Sigmoid colon (tissue), 6 donors: ENCODE measurements at regions not wholly inside any gene's neighbourhood (a gene's known extent, or its start where the extent isn't known, plus 50 kb on each side); places are given as distances from the start of the nearest gene placed in this dataset.

ENCODE experiments used
- DNase-seq: peaks from one replicate; pipeline ENCODE4 v3.0.0-alpha.2; 2019
- H3K27ac ChIP-seq, 4 donors: fragments of 200-600 bp; sonication (generic); one replicate each; pipeline ENCODE4 v1.5.1; 2016 to 2019; ENCODE audit warnings: mild to moderate bottlenecking in 1 of 4
- H3K27me3 ChIP-seq, 3 donors: fragments of 200-600 bp; sonication (generic); one replicate each; pipeline ENCODE4 v1.5.1; 2019; ENCODE audit warnings: mild to moderate bottlenecking in 1 of 3
- H3K36me3 ChIP-seq, 4 donors: fragments of 200-600 bp; sonication (generic); one replicate each; pipeline ENCODE4 v1.5.1; 2016 to 2019
- H3K4me1 ChIP-seq, 4 donors: fragments of 200-600 bp; sonication (generic); one replicate each; pipeline ENCODE4 v1.5.1; 2017 to 2019
- H3K4me3 ChIP-seq, 4 donors: fragments of 200-600 bp; sonication (generic); one replicate each; pipeline ENCODE4 v1.5.1; 2017 to 2019; ENCODE audit warnings: mild to moderate bottlenecking in 2 of 4, moderate library complexity in 1 of 4
- H3K9me3 ChIP-seq, 4 donors: fragments of 200-600 bp in 3 of 4; sonication (generic) in 3 of 4; one replicate each; pipeline versions ENCODE4 v1.5.1 to v1.6.1; 2013 to 2019
- CTCF ChIP-seq, 4 experiments: fragments of 450-650 bp in 3 of 4; fragments of 200-600 bp in 1 of 4; IDR thresholded peaks; one replicate each; pipeline ENCODE4 v1.5.1; 2016 to 2019; ENCODE audit warnings: antibody characterized with exemption in 4 of 4, mild to moderate bottlenecking in 3 of 4, moderate library complexity in 2 of 4
- EP300 ChIP-seq, 4 donors: sonication (generic); formaldehyde crosslinking; IDR thresholded peaks; one replicate each; pipeline ENCODE4 v1.6.1; 2017; ENCODE audit warnings: antibody characterized with exemption in 4 of 4
- POLR2A ChIP-seq, 2 donors: fragments of 450-650 bp; IDR thresholded peaks; one replicate each; pipeline ENCODE4 v1.6.1; 2016; ENCODE audit warnings: antibody characterized with exemption in 2 of 2, mild to moderate bottlenecking in 2 of 2, moderate library complexity in 2 of 2
- POLR2AphosphoS5 ChIP-seq, 4 donors: sonication (generic); formaldehyde crosslinking; IDR thresholded peaks; one replicate each; pipeline ENCODE4 v1.6.1; 2017; ENCODE audit warnings: antibody characterized with exemption in 4 of 4
- WGBS, 2 donors: extraction: QIAGEN DNeasy Blood & Tissue Kit; methylation state at CpG; one replicate each; pipeline ENCODE4 v1.1.7; 2013; 5-methylcytosine and 5-hydroxymethylcytosine counted together
- intact Hi-C: fragments of 100-400 bp; cut with DNase I; formaldehyde crosslinking; loops from one replicate; pipeline ENCODE4 v1.15.1; 2023
- donor health status: healthy with polysubstance abuse.
- donor health status: healthy.

DNA sequence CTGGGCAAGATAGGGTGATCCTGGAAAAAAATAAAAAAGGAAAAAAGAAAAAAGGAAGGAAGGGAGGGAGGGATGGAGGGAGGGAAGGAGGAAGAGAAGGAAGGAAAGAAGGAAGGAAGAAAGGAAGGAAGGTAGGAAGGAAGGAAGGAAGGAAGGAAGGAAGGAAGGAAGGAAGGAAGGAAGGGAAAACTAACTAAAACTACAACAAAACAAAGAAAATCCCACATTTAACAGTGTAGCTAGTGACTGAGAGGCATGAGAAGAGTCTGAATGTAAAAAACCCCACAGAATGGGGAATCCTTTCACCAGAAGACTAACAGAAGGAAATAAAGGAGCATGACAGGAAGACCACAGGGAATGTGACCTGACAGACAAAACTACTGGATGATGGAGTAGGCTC, 345.7 kb downstream of the NOVA1 start:
- intact Hi-C loops = loop anchor here (10.0 kb wide), 1 partner anchor 733 kb away; no protein-coding TSS in a partner anchor

DNA sequence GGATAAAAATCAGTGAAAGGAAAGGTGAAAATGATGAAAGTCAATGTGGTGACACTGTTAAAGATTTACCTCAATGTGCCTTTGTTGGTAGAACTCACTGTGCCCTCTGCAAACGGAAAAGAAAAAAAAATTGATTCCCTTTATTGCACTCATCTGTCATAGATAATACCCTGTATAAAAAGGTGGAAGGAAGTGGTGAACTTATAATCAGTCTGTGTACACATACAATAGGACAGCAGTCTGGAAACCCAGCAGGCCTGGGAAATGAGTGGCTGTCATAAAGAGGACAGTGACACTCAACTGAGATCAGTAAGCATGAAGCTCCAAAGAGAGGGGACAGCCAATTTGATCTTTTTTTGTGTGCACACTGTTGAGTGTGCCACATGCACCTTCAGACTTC, 364.7 kb downstream of the NOVA1 start:
- no peaks in the 10 kb centered on the region for H3K4me1 ChIP-seq
- TF ChIP-seq POLR2A (IDR thresholded peaks at IDR 0.05) (no peak), CTCF (IDR thresholded peaks at IDR 0.05) (no peak), POLR2AphosphoS5 (IDR thresholded peaks at IDR 0.05) (no peak), EP300 (IDR thresholded peaks at IDR 0.05) (no peak)
- no peaks in the 10 kb centered on the region for H3K9me3 ChIP-seq
- intact Hi-C loops = no loop called here
- DNase-seq = no peak
- no peak overlapping the region for H3K4me3 ChIP-seq
- no peaks in the 10 kb centered on the region for H3K36me3 ChIP-seq
- H3K27me3 ChIP-seq = no peaks in the 10 kb centered on the region
- H3K27ac ChIP-seq = no peak overlapping the region
- WGBS, 2 donors = 3 to 51% methylated on average over 1 of the region's 1 CpG

More for the DNA sequence above, 345.7 kb downstream of the NOVA1 start:
- H3K4me1 ChIP-seq = no peaks in the 10 kb centered on the region
- no peaks in the 10 kb centered on the region for H3K27me3 ChIP-seq
- no peak for DNase-seq
- H3K27ac ChIP-seq = no peak overlapping the region
- TF ChIP-seq EP300 (IDR thresholded peaks at IDR 0.05) (no peak), POLR2AphosphoS5 (IDR thresholded peaks at IDR 0.05) (no peak), POLR2A (IDR thresholded peaks at IDR 0.05) (no peak), CTCF (IDR thresholded peaks at IDR 0.05) (no peak)
- H3K9me3 ChIP-seq = peaks cover 0 to 2% (median 0%) of the 10 kb centered on the region in 4 donors
- H3K4me3 ChIP-seq = no peak overlapping the region
- no peaks in the 10 kb centered on the region for H3K36me3 ChIP-seq

GRCh38 chr14:26218861-26219260, 379.0 kb downstream of the NOVA1 start:
- H3K27me3 ChIP-seq = no peaks in the 10 kb centered on the region
- DNase-seq = no peak
- no peak for TF ChIP-seq POLR2AphosphoS5 (IDR thresholded peaks at IDR 0.05)
- no peak for TF ChIP-seq CTCF (IDR thresholded peaks at IDR 0.05)
- no peak overlapping the region for H3K4me3 ChIP-seq
- H3K9me3 ChIP-seq = no peaks in the 10 kb centered on the region
- H3K4me1 ChIP-seq = no peaks in the 10 kb centered on the region
- no peak overlapping the region for H3K27ac ChIP-seq
- intact Hi-C loops = no loop called here
- no peaks in the 10 kb centered on the region for H3K36me3 ChIP-seq
- WGBS, 2 donors = 61 to 82% methylated on average over 2 of the region's 2 CpGs

GRCh38 chr14:26217778-26218177, 380.1 kb downstream of the NOVA1 start:
- Histone ChIP-seq H3K27ac (no peak overlapping the region), H3K9me3 (no peaks in the 10 kb centered on the region), H3K4me3 (no peak overlapping the region), H3K27me3 (no peaks in the 10 kb centered on the region), H3K4me1 (no peaks in the 10 kb centered on the region), H3K36me3 (no peaks in the 10 kb centered on the region)
- TF ChIP-seq EP300 (IDR thresholded peaks at IDR 0.05) (no peak), POLR2A (IDR thresholded peaks at IDR 0.05) (no peak), POLR2AphosphoS5 (IDR thresholded peaks at IDR 0.05) (no peak)
- WGBS, 2 donors = 68 to 79% methylated on average over 2 of the region's 2 CpGs
- intact Hi-C loops = no loop called here
- DNase-seq = no peak

GRCh38 chr14:26216786-26217185, 381.0 kb downstream of the NOVA1 start:
- Histone ChIP-seq H3K4me1 (no peaks in the 10 kb centered on the region), H3K4me3 (no peak overlapping the region), H3K36me3 (no peaks in the 10 kb centered on the region), H3K9me3 (no peaks in the 10 kb centered on the region), H3K27me3 (no peaks in the 10 kb centered on the region), H3K27ac (no peak overlapping the region)
- WGBS, 2 donors = 75 to 83% methylated on average over 5 of the region's 5 CpGs
- intact Hi-C loops = no loop called here
- TF ChIP-seq POLR2AphosphoS5 (IDR thresholded peaks at IDR 0.05) (no peak), EP300 (IDR thresholded peaks at IDR 0.05) (no peak)
- no peak for DNase-seq

DNA sequence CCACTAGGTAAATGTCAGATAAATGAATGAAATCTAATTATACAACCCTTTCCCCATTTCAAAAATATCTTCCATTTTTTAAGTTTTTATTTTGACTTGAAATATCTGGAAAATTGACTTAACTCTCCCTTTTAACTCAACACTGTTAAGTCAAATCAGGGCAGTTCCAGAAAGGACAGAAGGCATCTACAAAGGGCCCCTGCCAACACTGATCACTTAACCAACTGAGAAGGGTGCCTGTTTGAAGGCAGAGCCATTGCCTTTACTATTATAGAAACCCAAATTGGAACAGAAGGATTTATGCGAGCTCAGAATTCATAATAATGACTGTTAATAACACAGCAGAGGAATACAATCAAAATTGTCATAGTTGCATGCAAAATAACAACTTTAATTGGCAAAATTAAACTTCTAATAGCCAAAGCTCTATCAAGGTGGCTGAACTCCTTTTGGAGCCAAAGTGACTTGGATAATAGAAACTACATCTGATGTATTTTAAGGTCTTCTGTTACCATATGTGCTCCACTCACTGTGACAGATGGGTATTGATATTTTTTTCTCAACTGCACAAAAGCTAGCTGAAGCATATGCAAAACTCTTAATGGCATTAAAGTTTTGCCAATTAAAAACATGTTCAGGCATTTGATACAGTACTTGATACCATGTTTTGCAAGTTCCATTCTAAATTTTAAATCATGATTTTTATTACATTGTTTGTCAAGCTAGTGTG, 383.8 kb downstream of the NOVA1 start:
- Histone ChIP-seq H3K27ac (no peak overlapping the region), H3K9me3 (no peaks in the 10 kb centered on the region), H3K27me3 (no peaks in the 10 kb centered on the region), H3K4me3 (no peak overlapping the region), H3K4me1 (no peaks in the 10 kb centered on the region), H3K36me3 (no peaks in the 10 kb centered on the region)
- intact Hi-C loops = no loop called here
- no peak for TF ChIP-seq POLR2A (IDR thresholded peaks at IDR 0.05)
- TF ChIP-seq POLR2AphosphoS5 (IDR thresholded peaks at IDR 0.05) = no peak
- no peak for TF ChIP-seq EP300 (IDR thresholded peaks at IDR 0.05)
- TF ChIP-seq CTCF (IDR thresholded peaks at IDR 0.05) = no peak
- DNase-seq = no peak
- WGBS, 2 donors = 87 to 95% methylated on average over 1 of the region's 1 CpG
